SU-DHL-6 (cell line): ENCODE measurements at regions not wholly inside any gene's neighbourhood (a gene's known extent, or its start where the extent isn't known, plus 50 kb on each side); places are given as distances from the start of the nearest gene placed in this dataset.

Source experiments
- H2AFZ ChIP-seq: fragments of 200-600 bp; sonication (generic); 2 replicates; pipeline ENCODE4 v1.6.1; 2014; ENCODE audit warnings: low read depth, mild to moderate bottlenecking, moderate library complexity, mixed read lengths, antibody characterized with exemption, low read length; ENCODE audit not compliant: severe bottlenecking
- H3F3A ChIP-seq: fragments of 200-600 bp; shearing (Covaris generic); 2 replicates; pipeline ENCODE4 v1.6.0; 2016; ENCODE audit warnings: antibody characterized with exemption, mild to moderate bottlenecking; ENCODE audit not compliant: insufficient read depth
- H3K27ac ChIP-seq: fragments of 200-600 bp; sonication (generic); 2 replicates; pipeline ENCODE4 v1.5.1; 2016; ENCODE audit warnings: low read depth, mild to moderate bottlenecking, low read length, moderate library complexity, mixed read lengths
- H3K27me3 ChIP-seq: fragments of 200-600 bp; sonication (generic), shearing (Covaris generic); 2 replicates; pipeline ENCODE4 v1.6.0; 2014; ENCODE audit warnings: mild to moderate bottlenecking, low read length
- H3K36me3 ChIP-seq: fragments of 200-600 bp; sonication (generic); 2 replicates; pipeline ENCODE4 v1.6.1; 2014; ENCODE audit warnings: mild to moderate bottlenecking, low read length, mixed read lengths
- H3K4me2 ChIP-seq: fragments of 300-600, 200-600 bp; shearing (Covaris generic), sonication (generic); 2 replicates; pipeline ENCODE4 v1.6.0; 2014; ENCODE audit warnings: low read length, low read depth, mild to moderate bottlenecking; ENCODE audit not compliant: poor library complexity, severe bottlenecking
- H3K4me3 ChIP-seq: fragments of 200-600 bp; sonication (generic); 2 replicates; pipeline ENCODE4 v1.5.1; 2014; ENCODE audit warnings: antibody characterized with exemption, low read length, mild to moderate bottlenecking, mixed read lengths; ENCODE audit not compliant: insufficient read depth, poor library complexity, severe bottlenecking
- H3K79me2 ChIP-seq: fragments of 200-600 bp; sonication (generic); 2 replicates; pipeline ENCODE4 v1.6.1; 2014; ENCODE audit warnings: mild to moderate bottlenecking, low read length, moderate library complexity; ENCODE audit not compliant: insufficient read depth
- H3K9ac ChIP-seq: fragments of 200-600 bp; sonication (generic); 2 replicates; pipeline ENCODE4 v1.7.0; 2014; ENCODE audit warnings: mild to moderate bottlenecking, low read length
- H3K9me2 ChIP-seq: fragments of 200-600 bp; sonication (generic); replicated peaks from 2 replicates; pipeline ENCODE4 v1.6.1; 2014; ENCODE audit warnings: low read length; ENCODE audit not compliant: insufficient read depth
- H3K9me3 ChIP-seq: fragments of 200-600 bp; sonication (generic); 2 replicates; pipeline ENCODE4 v1.6.1; 2014; ENCODE audit warnings: low read length, mixed read lengths; ENCODE audit not compliant: insufficient read depth
- H4K20me1 ChIP-seq: fragments of 200-600 bp; sonication (generic); 2 replicates; pipeline ENCODE4 v1.6.1; 2014; ENCODE audit warnings: low read depth, mild to moderate bottlenecking, antibody characterized with exemption, low read length, moderate library complexity, mixed read lengths
- CTCF ChIP-seq: fragments of 200-600 bp; sonication (generic); IDR thresholded peaks from one replicate; pipeline ENCODE4 v1.5.1; 2017; ENCODE audit warnings: antibody characterized with exemption, mild to moderate bottlenecking, low read length, moderate library complexity; ENCODE audit not compliant: insufficient read depth, poor library complexity, severe bottlenecking
- EZH2phosphoT487 ChIP-seq: fragments of 200-600 bp; sonication (generic), shearing (Covaris generic); conservative IDR thresholded peaks from 2 replicates; pipeline ENCODE4 v1.6.1; 2018; ENCODE audit warnings: mild to moderate bottlenecking, antibody characterized with exemption, low read length, moderate library complexity, mixed read lengths

DNA sequence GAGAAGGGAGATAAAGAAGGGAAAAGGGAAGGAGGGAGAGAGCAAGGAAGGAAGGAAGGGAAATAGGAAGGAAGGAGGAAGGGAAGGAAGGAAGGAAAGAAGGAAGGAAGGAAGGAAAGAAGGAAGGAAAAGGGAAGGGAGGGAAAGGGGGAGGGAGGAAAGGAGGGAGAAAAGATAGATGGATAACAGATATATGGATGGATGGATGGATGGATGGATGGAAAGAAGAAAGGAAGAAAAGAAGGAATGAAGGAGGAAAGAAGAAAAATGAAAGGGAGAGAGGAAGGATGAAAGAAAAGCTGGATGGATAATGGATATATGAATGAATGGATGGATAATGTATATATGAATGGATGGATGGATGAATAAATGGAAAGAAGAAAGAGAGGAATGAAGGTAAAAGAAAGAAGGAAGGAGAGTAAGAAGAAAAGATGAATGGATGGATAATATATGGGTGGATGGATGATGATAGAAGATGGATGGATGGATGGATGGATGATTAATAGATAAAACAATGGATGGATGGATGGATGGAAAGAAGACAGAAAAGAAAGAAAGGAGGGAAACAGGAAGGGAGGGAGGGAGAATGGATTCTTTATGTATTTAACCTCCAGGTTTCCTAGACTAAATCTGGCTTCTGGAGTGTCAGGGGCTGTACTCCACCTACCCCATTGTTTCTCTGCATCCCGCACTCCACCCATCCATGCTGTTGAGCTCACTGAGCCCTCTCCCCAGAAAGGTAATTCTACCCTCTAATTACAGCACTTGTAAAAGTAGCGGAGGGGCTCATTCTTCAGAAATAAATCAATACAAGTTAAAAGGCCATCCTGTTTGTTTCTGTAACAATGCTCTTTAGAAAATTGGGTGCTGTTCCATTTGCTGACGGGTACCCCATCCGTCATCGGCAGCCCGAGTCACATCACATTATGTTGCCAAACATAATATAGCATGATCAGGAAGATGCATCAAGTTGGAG lies 506.1 kb downstream of the MIAT start:
- Histone ChIP-seq H4K20me1 (no peaks in the 10 kb centered on the region), H3K4me2 (no peak overlapping the region)
- TF ChIP-seq CTCF, result no peak

GRCh38 chr22:27164781-27165503 lies 507.6 kb downstream of the MIAT start:
- Histone ChIP-seq H3K36me3 (no peaks in the 10 kb centered on the region), H3F3A (no peaks in the 10 kb centered on the region), H3K9me3 (no peaks in the 10 kb centered on the region), H3K4me3 (no peak overlapping the region), H3K79me2 (no peaks in the 10 kb centered on the region), H3K27me3 (no peaks in the 10 kb centered on the region), H3K4me2 (no peak overlapping the region), H3K9me2 (no peaks in the 10 kb centered on the region), H3K9ac (no peak overlapping the region), H4K20me1 (no peaks in the 10 kb centered on the region), H2AFZ (no peak overlapping the region), H3K27ac (no peak overlapping the region)
- TF ChIP-seq EZH2phosphoT487, result no peak
- TF ChIP-seq CTCF, result no peak

More for the DNA sequence above, 506.1 kb downstream of the MIAT start:
- Histone ChIP-seq H3K9me3 (no peaks in the 10 kb centered on the region), H2AFZ (no peak overlapping the region), H3K4me3 (no peak overlapping the region), H3K36me3 (no peaks in the 10 kb centered on the region), H3K9me2 (no peaks in the 10 kb centered on the region), H3F3A (no peaks in the 10 kb centered on the region), H3K9ac (no peak overlapping the region), H3K27ac (no peak overlapping the region), H3K27me3 (no peaks in the 10 kb centered on the region), H3K79me2 (no peaks in the 10 kb centered on the region)

DNA sequence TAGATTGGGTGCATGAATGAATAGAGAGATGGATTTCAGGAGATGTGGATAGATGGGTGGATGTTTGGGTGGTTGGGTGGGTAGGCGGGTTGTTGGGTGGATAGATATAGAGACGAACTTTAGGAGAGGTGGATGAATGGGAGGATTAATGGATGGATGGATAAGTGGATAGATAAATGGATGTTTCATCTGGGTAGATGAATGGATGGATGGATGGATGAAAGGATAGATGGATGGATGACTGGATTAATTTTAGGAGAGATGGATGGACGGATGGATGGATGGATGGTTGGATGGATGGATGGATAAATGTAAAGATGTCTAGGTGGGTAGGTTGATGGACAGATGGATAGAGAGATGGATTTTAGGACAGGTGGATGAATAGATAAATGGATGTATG lies 511.3 kb downstream of the MIAT start:
- Histone ChIP-seq H3K9me3 (no peaks in the 10 kb centered on the region), H3K4me3 (no peak overlapping the region), H2AFZ (no peak overlapping the region), H4K20me1 (no peaks in the 10 kb centered on the region), H3K27me3 (no peaks in the 10 kb centered on the region), H3K36me3 (no peaks in the 10 kb centered on the region), H3K4me2 (no peak overlapping the region), H3K79me2 (no peaks in the 10 kb centered on the region), H3K9ac (no peak overlapping the region), H3K27ac (no peak overlapping the region), H3F3A (no peaks in the 10 kb centered on the region), H3K9me2 (no peaks in the 10 kb centered on the region)
- TF ChIP-seq CTCF, result no peak
- TF ChIP-seq EZH2phosphoT487, result no peak
